ENCODE measurements at regions not wholly inside any gene's neighbourhood (a gene's known extent, or its start where the extent isn't known, plus 50 kb on each side); places are given as distances from the start of the nearest gene placed in this dataset.

DNA sequence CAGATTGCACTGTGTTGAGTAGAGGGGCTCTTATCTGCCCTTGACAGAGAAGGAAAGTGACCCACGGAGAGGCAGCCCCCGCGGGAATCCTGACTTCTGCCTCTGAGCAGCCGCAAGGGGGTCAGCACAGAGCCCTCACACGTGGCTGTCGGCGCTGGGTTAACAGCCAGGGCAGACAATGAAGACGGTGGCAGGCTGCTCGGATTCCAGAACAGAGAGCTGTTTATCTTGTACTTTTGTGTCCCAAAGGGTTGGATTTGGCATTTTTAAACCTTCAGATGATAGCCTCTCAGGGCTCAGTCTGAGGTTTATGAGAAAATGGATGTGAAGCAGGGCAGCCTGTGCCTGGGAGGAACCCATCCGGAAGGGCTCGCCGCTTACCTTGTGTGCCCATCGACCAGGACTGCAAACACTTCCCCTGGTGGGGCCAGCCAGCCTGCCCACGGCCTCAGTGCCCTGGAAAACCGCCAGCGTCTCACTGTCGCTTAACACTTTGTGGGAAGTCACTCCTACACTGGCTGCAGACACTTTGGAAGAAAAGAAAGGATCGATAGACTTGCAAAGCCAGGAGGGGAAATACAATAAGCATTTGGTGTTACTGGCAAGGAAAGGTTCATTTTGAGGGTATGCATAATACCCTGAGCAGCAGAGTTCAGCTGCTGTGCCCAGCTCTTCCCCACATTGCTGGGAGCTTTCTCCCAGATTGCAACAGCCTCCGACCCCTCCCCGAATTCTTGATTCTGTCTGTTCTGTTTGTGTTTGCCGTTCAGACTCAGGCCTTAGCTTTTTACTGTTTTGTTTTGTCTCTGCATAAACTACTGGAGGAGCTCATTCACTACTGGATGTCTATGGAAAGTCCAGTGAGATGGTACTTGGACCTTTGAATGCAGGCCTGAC is 325.3 kb upstream of the MYT1L start:
- Histone ChIP-seq H3K4me3 (ENCODE audit: low read depth, low read length) (no peak overlapping the region), H3K27me3 (ENCODE audit: control insufficient read depth, insufficient read depth, low read length) (no peaks in the 10 kb centered on the region), H3K36me3 (ENCODE audit: control insufficient read depth, insufficient read depth, low read length) (no peaks in the 10 kb centered on the region)
- no peak for DNase-seq (ENCODE audit: low read depth)
- TF ChIP-seq, protein P1, sequence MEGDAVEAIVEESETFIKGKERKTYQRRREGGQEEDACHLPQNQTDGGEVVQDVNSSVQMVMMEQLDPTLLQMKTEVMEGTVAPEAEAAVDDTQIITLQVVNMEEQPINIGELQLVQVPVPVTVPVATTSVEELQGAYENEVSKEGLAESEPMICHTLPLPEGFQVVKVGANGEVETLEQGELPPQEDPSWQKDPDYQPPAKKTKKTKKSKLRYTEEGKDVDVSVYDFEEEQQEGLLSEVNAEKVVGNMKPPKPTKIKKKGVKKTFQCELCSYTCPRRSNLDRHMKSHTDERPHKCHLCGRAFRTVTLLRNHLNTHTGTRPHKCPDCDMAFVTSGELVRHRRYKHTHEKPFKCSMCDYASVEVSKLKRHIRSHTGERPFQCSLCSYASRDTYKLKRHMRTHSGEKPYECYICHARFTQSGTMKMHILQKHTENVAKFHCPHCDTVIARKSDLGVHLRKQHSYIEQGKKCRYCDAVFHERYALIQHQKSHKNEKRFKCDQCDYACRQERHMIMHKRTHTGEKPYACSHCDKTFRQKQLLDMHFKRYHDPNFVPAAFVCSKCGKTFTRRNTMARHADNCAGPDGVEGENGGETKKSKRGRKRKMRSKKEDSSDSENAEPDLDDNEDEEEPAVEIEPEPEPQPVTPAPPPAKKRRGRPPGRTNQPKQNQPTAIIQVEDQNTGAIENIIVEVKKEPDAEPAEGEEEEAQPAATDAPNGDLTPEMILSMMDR (IDR thresholded peaks at IDR 0.05; ENCODE audit: insufficient read depth, low read length, poor library complexity, severe bottlenecking), result no peak

DNA sequence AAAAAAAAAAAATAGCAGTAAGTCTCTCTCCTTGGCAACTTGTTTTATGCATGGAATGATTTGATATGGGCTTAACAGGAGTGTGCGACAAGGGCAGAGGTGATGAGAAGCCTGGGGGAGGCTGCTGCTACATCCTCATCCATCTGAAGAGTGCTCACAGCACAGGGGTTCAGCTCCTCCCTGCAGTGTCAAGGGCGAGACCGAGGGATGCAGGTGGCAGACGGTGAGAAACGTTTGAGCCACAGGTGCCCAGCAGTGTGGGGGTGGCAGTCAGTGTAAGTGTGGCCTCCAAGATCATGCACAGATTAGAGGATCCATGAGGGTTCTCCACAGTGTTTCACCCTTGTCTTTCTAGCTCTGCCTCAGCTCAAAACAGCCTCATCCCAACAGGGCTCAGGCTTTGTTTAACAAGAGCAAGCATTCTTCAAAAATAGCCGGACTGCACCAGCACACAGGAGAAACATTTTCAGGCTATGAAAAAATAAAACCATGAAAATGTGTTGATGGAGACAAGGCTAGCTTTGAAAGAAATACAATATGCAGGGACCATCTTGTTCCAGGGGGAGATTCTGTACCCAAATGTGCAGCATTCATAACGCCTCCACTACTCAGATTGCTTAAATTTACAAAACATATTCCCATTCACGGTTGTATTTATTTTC is 324.5 kb upstream of the MYT1L start:
- TF ChIP-seq, protein P1 (IDR thresholded peaks at IDR 0.05; ENCODE audit: insufficient read depth, low read length, poor library complexity, severe bottlenecking), result no peak
- H3K27me3 ChIP-seq (ENCODE audit: control insufficient read depth, insufficient read depth, low read length), result no peaks in the 10 kb centered on the region
- H3K4me3 ChIP-seq (ENCODE audit: low read depth, low read length), result no peak overlapping the region
- no peaks in the 10 kb centered on the region for H3K36me3 ChIP-seq (ENCODE audit: control insufficient read depth, insufficient read depth, low read length)
- DNase-seq (ENCODE audit: low read depth), result no peak

DNA sequence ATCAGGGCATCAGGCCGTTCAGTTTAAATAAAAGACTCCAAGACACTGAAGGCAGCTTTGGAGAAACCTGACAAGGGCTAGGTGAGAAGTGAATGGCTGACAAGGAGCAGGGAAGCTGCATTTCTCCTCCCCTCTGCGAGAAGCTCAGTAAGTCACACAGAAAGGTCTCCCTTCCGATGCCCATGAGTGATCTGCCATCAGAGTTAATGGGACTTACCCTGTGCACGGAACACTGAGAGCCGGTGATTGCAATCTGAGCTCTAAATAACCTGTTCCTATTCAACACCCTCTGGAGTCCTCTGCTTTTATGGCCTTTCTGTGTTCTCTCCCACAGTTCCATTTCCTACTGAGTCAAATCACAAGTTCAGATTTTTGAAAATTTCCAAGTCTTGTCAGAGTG is 322.2 kb upstream of the MYT1L start:
- Histone ChIP-seq H3K27me3 (ENCODE audit: control insufficient read depth, insufficient read depth, low read length) (no peaks in the 10 kb centered on the region), H3K4me3 (ENCODE audit: low read depth, low read length) (no peak overlapping the region), H3K36me3 (ENCODE audit: control insufficient read depth, insufficient read depth, low read length) (no peaks in the 10 kb centered on the region)
- no peak for DNase-seq (ENCODE audit: low read depth)
- TF ChIP-seq, protein P1 (IDR thresholded peaks at IDR 0.05; ENCODE audit: insufficient read depth, low read length, poor library complexity, severe bottlenecking), result no peak

DNA sequence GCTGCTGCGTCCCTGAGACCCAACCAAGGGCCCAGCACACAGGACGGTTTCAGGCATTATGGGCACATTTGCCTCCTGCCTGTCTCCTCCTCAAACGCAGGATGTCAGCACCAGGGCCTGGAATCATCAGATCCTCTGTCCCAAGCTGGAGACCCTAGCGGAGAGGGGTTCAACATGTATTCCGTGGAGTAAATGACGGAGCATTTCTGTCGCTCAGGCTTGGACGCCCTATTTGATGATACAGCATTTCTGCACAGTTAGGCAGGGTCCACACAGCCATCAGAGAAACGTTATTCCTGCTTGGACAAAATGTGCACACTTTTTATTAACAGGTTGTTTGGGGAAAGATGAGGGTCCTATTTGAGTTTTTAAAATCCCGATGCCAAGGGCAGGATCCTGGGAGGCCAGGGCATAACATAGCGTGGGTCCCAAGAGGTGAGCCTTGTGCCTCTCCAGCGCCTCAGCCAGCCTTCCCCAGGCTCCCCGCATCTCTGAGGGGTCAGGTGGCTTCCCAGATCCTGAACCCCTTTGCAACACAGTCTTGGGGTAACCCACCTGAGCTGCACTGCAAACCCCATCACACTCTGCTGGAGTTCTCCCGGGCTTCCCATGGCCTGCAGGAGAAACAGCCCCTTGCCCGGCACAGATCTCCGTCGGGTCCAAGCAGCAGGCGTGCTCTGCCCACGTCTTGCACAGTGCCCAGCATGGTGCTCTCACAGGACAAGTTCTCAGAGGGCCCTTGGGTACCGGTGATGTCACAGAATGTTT is 319.7 kb upstream of the MYT1L start:
- no peak for DNase-seq (ENCODE audit: low read depth)
- Histone ChIP-seq H3K4me3 (ENCODE audit: low read depth, low read length) (no peak overlapping the region), H3K36me3 (ENCODE audit: control insufficient read depth, insufficient read depth, low read length) (no peaks in the 10 kb centered on the region), H3K27me3 (ENCODE audit: control insufficient read depth, insufficient read depth, low read length) (no peaks in the 10 kb centered on the region)
- TF ChIP-seq, protein P1 (IDR thresholded peaks at IDR 0.05; ENCODE audit: insufficient read depth, low read length, poor library complexity, severe bottlenecking), result no peak

DNA sequence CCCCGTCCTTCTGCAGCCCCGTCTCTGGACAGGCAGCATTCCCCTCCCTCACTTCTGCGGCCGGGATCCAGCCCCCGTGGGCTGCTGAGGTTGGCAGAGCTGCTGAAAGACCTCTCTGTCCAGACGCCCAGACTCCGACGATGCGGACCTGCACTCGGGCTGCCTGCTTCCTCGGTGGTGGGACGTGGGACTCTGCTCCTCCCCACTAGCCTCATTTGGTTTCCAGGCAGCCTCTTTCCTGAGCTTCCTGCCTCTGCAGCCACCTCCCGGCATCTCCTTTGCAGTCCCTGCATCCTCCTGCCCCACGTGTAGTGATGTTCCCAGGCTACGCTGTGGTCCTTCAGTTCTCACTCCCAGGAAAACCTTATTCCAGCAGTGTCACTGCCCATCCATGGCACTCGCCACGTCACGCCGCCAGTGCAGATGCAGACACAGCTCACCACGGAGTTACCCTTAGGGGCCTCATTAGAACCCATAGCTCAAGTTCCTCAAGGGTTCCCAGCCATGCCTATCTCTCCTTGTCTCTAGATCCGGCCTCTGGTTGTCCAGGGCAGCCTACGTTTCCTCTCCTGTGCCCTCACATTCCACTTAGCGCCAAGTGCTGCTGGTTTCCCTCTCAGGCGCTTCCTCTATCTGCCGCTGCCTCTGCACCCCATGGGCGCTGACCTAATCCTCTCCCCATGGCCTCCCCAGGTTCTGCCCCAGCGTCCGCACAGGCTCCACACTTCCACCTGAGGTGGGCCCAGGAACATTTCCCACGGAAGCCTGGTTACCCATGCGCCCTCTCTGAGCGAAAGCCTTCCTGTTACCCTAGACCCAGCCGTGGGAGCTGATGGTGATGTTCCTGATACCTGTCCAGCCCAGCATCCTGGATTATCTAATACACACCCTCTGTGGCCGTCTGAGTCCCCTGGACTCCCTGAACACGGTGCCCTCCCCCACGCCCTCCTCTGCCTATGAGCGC is 318.3 kb upstream of the MYT1L start:
- Histone ChIP-seq H3K27me3 (ENCODE audit: control insufficient read depth, insufficient read depth, low read length) (no peaks in the 10 kb centered on the region), H3K4me3 (ENCODE audit: low read depth, low read length) (no peak overlapping the region), H3K36me3 (ENCODE audit: control insufficient read depth, insufficient read depth, low read length) (no peaks in the 10 kb centered on the region)
- no peak for DNase-seq (ENCODE audit: low read depth)
- TF ChIP-seq, protein P1 (IDR thresholded peaks at IDR 0.05; ENCODE audit: insufficient read depth, low read length, poor library complexity, severe bottlenecking), result no peak

Data from kidney epithelial cell (primary cell).